ENCODE measurements at regions not wholly inside any gene's neighbourhood (a gene's known extent, or its start where the extent isn't known, plus 50 kb on each side); places are given as distances from the start of the nearest gene placed in this dataset.

GRCh38 chr16:79367822-79368221 is 232.7 kb downstream of the MAF start (continued):
- TF ChIP-seq, protein P1, sequence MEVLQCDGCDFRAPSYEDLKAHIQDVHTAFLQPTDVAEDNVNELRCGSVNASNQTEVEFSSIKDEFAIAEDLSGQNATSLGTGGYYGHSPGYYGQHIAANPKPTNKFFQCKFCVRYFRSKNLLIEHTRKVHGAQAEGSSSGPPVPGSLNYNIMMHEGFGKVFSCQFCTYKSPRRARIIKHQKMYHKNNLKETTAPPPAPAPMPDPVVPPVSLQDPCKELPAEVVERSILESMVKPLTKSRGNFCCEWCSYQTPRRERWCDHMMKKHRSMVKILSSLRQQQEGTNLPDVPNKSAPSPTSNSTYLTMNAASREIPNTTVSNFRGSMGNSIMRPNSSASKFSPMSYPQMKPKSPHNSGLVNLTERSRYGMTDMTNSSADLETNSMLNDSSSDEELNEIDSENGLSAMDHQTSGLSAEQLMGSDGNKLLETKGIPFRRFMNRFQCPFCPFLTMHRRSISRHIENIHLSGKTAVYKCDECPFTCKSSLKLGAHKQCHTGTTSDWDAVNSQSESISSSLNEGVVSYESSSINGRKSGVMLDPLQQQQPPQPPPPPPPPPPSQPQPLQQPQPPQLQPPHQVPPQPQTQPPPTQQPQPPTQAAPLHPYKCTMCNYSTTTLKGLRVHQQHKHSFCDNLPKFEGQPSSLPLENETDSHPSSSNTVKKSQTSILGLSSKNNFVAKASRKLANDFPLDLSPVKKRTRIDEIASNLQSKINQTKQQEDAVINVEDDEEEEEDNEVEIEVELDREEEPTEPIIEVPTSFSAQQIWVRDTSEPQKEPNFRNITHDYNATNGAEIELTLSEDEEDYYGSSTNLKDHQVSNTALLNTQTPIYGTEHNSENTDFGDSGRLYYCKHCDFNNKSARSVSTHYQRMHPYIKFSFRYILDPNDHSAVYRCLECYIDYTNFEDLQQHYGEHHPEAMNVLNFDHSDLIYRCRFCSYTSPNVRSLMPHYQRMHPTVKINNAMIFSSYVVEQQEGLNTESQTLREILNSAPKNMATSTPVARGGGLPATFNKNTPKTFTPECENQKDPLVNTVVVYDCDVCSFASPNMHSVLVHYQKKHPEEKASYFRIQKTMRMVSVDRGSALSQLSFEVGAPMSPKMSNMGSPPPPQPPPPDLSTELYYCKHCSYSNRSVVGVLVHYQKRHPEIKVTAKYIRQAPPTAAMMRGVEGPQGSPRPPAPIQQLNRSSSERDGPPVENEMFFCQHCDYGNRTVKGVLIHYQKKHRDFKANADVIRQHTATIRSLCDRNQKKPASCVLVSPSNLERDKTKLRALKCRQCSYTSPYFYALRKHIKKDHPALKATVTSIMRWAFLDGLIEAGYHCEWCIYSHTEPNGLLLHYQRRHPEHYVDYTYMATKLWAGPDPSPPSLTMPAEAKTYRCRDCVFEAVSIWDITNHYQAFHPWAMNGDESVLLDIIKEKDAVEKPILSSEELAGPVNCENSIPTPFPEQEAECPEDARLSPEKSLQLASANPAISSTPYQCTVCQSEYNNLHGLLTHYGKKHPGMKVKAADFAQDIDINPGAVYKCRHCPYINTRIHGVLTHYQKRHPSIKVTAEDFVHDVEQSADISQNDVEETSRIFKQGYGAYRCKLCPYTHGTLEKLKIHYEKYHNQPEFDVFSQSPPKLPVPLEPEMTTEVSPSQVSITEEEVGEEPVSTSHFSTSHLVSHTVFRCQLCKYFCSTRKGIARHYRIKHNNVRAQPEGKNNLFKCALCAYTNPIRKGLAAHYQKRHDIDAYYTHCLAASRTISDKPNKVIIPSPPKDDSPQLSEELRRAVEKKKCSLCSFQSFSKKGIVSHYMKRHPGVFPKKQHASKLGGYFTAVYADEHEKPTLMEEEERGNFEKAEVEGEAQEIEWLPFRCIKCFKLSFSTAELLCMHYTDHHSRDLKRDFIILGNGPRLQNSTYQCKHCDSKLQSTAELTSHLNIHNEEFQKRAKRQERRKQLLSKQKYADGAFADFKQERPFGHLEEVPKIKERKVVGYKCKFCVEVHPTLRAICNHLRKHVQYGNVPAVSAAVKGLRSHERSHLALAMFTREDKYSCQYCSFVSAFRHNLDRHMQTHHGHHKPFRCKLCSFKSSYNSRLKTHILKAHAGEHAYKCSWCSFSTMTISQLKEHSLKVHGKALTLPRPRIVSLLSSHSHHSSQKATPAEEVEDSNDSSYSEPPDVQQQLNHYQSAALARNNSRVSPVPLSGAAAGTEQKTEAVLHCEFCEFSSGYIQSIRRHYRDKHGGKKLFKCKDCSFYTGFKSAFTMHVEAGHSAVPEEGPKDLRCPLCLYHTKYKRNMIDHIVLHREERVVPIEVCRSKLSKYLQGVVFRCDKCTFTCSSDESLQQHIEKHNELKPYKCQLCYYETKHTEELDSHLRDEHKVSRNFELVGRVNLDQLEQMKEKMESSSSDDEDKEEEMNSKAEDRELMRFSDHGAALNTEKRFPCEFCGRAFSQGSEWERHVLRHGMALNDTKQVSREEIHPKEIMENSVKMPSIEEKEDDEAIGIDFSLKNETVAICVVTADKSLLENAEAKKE (CRISPR knock-in tag; IDR thresholded peaks at IDR 0.05): no peak
- TF ChIP-seq ZNF331 (CRISPR knock-in tag; IDR thresholded peaks at IDR 0.05; ENCODE audit: low read depth): no peak
- no peak for TF ChIP-seq NANOG (IDR thresholded peaks at IDR 0.05; ENCODE audit: borderline replicate concordance)

DNA sequence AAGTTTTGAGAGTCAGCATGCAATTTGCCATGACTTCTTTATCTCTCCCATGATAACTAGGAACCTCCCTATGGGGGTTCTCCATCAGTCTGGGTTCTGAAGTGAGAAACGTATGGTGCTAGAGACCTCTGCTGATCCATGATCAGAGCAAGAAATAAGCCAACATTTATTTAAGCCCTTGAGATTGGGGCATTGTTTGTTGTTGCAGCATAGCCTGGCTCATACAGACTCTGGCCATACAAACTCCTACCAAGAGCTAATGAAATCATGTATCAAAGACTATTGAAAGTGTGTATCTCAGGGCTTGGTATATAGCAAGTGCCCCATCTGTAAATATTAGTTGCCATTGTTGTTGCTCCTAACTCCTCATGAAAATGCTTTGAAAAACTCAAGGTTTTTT is 233.9 kb downstream of the MAF start:
- no peaks in the 10 kb centered on the region for H3K36me3 ChIP-seq (ENCODE audit: insufficient read depth)

More for the DNA sequence above, 233.9 kb downstream of the MAF start:
- ATAC-seq (no peak), DNase-seq (ENCODE audit: low spot score) (no peak)
- peaks cover 4% of the 10 kb centered on the region; the same call in 2 of the 3 replicates for H3K9me3 Mint-ChIP-seq
- TF ChIP-seq EZH2phosphoT487 (IDR thresholded peaks at IDR 0.05; ENCODE audit: unreplicated experiment): no peak
- no peak for TF ChIP-seq STAT1 (IDR thresholded peaks at IDR 0.05; ENCODE audit: unreplicated experiment)
- no peak for TF ChIP-seq EZH2 (IDR thresholded peaks at IDR 0.05; ENCODE audit: low read depth, unreplicated experiment)
- TF ChIP-seq ETS1 (IDR thresholded peaks at IDR 0.05): no peak
- TF ChIP-seq NANOG (IDR thresholded peaks at IDR 0.05; ENCODE audit: borderline replicate concordance): no peak
- TF ChIP-seq CREB1 (CRISPR knock-in tag; IDR thresholded peaks at IDR 0.05; ENCODE audit: low read depth): no peak
- TF ChIP-seq CTCF (conservative IDR thresholded peaks at IDR 0.05; ENCODE audit: low read depth in 2 of 2): no peak
- no peak for TF ChIP-seq ZNF114 (CRISPR knock-in tag; IDR thresholded peaks at IDR 0.05)
- no peak for TF ChIP-seq REST (IDR thresholded peaks at IDR 0.05; ENCODE audit: unreplicated experiment)
- TF ChIP-seq JUNB (IDR thresholded peaks at IDR 0.05; ENCODE audit: unreplicated experiment): no peak
- H3K4me3 ChIP-seq: no peak overlapping the region
- H3K27me3 ChIP-seq (ENCODE audit: insufficient read depth): no peaks in the 10 kb centered on the region
- no peaks in the 10 kb centered on the region for H3K4me1 ChIP-seq (ENCODE audit: insufficient read depth)
- H3K4me1 Mint-ChIP-seq: peaks cover 8% of the 10 kb centered on the region; the same call in 2 of the 3 replicates
- no peak overlapping the region for H3K27ac Mint-ChIP-seq
- H3K9me2 ChIP-seq (ENCODE audit: insufficient read depth): peaks cover 24% of the 10 kb centered on the region
- H3K4me2 ChIP-seq: no peak overlapping the region
- H4K20me1 ChIP-seq (replicated peaks; ENCODE audit: insufficient read depth): no peaks in the 10 kb centered on the region
- no peaks in the 10 kb centered on the region for H3K27me3 Mint-ChIP-seq (ENCODE audit: insufficient read depth, low read depth, poor library complexity)
- no peak overlapping the region for H3K27ac ChIP-seq (ENCODE audit: low read depth)
- H2AFZ ChIP-seq: no peak overlapping the region
- no peaks in the 10 kb centered on the region; the same call in 2 of the 3 replicates for H3K36me3 Mint-ChIP-seq (ENCODE audit: low read depth)
- H3F3A ChIP-seq (replicated peaks; ENCODE audit: low read depth): no peaks in the 10 kb centered on the region
- no peaks in the 10 kb centered on the region for H3K79me2 ChIP-seq (replicated peaks; ENCODE audit: insufficient read depth)
- no peak overlapping the region for H3K4me3 Mint-ChIP-seq
